GM23248 (cell line): ENCODE measurements at regions not wholly inside any gene's neighbourhood (a gene's known extent, or its start where the extent isn't known, plus 50 kb on each side); places are given as distances from the start of the nearest gene placed in this dataset.

Experiments used
- DNase-seq: peaks from one replicate; pipeline ENCODE4 v3.0.0-alpha.2; 2015
- H2AFZ ChIP-seq: fragments of 200-600 bp; sonication (generic); 2 replicates; pipeline ENCODE4 v1.6.1; 2016; ENCODE audit warnings: antibody characterized with exemption
- H3F3A ChIP-seq: fragments of 200-600 bp; sonication (generic); 2 replicates; pipeline ENCODE4 v1.6.1; 2016; ENCODE audit warnings: mild to moderate bottlenecking, antibody characterized with exemption, mixed run types; ENCODE audit not compliant: insufficient read depth
- H3K27ac ChIP-seq: fragments of 200-600 bp; sonication (generic); 2 replicates; pipeline ENCODE4 v1.5.1; 2016; ENCODE audit warnings: mild to moderate bottlenecking
- H3K27me3 ChIP-seq: fragments of 200-600 bp; sonication (generic); replicated peaks from 2 replicates; pipeline ENCODE4 v1.6.1; 2016; ENCODE audit warnings: mild to moderate bottlenecking; ENCODE audit not compliant: insufficient read depth
- H3K36me3 ChIP-seq: fragments of 200-600 bp; sonication (generic); 2 replicates; pipeline ENCODE4 v1.6.1; 2016; ENCODE audit warnings: low read depth, mild to moderate bottlenecking
- H3K4me1 ChIP-seq: fragments of 200-600 bp; sonication (generic); 2 replicates; pipeline ENCODE4 v1.6.1; 2016; ENCODE audit warnings: mild to moderate bottlenecking; ENCODE audit not compliant: insufficient read depth
- H3K4me2 ChIP-seq: fragments of 200-600 bp; sonication (generic); one replicate; pipeline ENCODE4 v1.6.1; 2016; ENCODE audit warnings: mild to moderate bottlenecking; ENCODE audit not compliant: unreplicated experiment
- H3K4me3 ChIP-seq: fragments of 200-600 bp; sonication (generic); 2 replicates; pipeline ENCODE4 v1.5.1; 2016; ENCODE audit warnings: mild to moderate bottlenecking
- H3K79me2 ChIP-seq: fragments of 200-600 bp; sonication (generic); 2 replicates; pipeline ENCODE4 v1.6.1; 2016; ENCODE audit warnings: mild to moderate bottlenecking; ENCODE audit not compliant: insufficient read depth
- H3K9ac ChIP-seq: fragments of 200-600 bp; sonication (generic); 2 replicates; pipeline ENCODE4 v1.6.1; 2016; ENCODE audit warnings: mild to moderate bottlenecking
- H3K9me2 ChIP-seq: fragments of 200-600 bp; sonication (generic); 2 replicates; pipeline ENCODE4 v1.6.1; 2016; ENCODE audit warnings: mixed run types, mild to moderate bottlenecking, moderate library complexity; ENCODE audit not compliant: insufficient read depth
- H3K9me3 ChIP-seq: fragments of 200-600 bp; sonication (generic); one replicate; pipeline ENCODE4 v1.6.1; 2017; ENCODE audit warnings: low read depth
- H4K20me1 ChIP-seq: fragments of 200-600 bp; sonication (generic); 2 replicates; pipeline ENCODE4 v1.6.0; 2016; ENCODE audit not compliant: insufficient read depth
- EZH2 ChIP-seq: fragments of 200-600 bp; sonication (generic); IDR thresholded peaks from 2 replicates; pipeline ENCODE4 v1.6.1; 2018; ENCODE audit warnings: antibody characterized with exemption, mild to moderate bottlenecking; ENCODE audit not compliant: insufficient read depth, poor library complexity, severe bottlenecking
- EZH2phosphoT487 ChIP-seq: fragments of 200-600 bp; sonication (generic); IDR thresholded peaks from 2 replicates; pipeline ENCODE4 v1.6.1; 2018; ENCODE audit warnings: antibody characterized with exemption, moderate library complexity, mild to moderate bottlenecking, low read depth; ENCODE audit not compliant: insufficient read depth
- WGBS, 2 experiments: methylation state at CpG; one replicate each; pipeline ENCODE4 v1.1.6; 2015 to 2017; ENCODE audit warnings: low lambda C conversion rate in 2 of 2, low coverage in 1 of 2; ENCODE audit errors: missing lambda C conversion rate in 2 of 2; 5-methylcytosine and 5-hydroxymethylcytosine counted together
- in situ Hi-C: fragments of 300-500 bp; cut with MboI; formaldehyde crosslinking; loops from 2 replicates; pipeline ENCODE4 v1.15.0; 2020

- H3K9me3 ChIP-seq = no peaks in the 10 kb centered on the region
- no peaks in the 10 kb centered on the region for H3F3A ChIP-seq
- no peak overlapping the region for H3K27ac ChIP-seq
- no peaks in the 10 kb centered on the region for H3K27me3 ChIP-seq
- H3K36me3 ChIP-seq = no peaks in the 10 kb centered on the region
- no peak for TF ChIP-seq EZH2
- TF ChIP-seq EZH2phosphoT487 = no peak
- no peaks in the 10 kb centered on the region for H3K79me2 ChIP-seq
- in situ Hi-C loops = no loop called here
- H3K4me1 ChIP-seq = no peaks in the 10 kb centered on the region
- H3K9ac ChIP-seq = no peak overlapping the region
- no peak overlapping the region for H3K4me3 ChIP-seq
- no peaks in the 10 kb centered on the region for H3K9me2 ChIP-seq
- H4K20me1 ChIP-seq = no peaks in the 10 kb centered on the region
- H3K4me2 ChIP-seq = no peak overlapping the region
- H2AFZ ChIP-seq = no peak overlapping the region
- 15 to 18% methylated on average over 3 of the region's 3 CpGs for WGBS, 2 experiments
- DNase-seq = no peak
Measured at GRCh38 chr13:65488606-65489005, 1741.5 kb downstream of the PCDH9 start.

- Histone ChIP-seq H3K9me2 (no peaks in the 10 kb centered on the region), H2AFZ (no peak overlapping the region), H3K27ac (no peak overlapping the region), H3K4me2 (no peak overlapping the region), H3K9ac (no peak overlapping the region), H3K4me3 (no peak overlapping the region), H3F3A (no peaks in the 10 kb centered on the region), H4K20me1 (no peaks in the 10 kb centered on the region), H3K79me2 (no peaks in the 10 kb centered on the region), H3K36me3 (no peaks in the 10 kb centered on the region), H3K4me1 (no peaks in the 10 kb centered on the region), H3K9me3 (peaks cover 4% of the 10 kb centered on the region), H3K27me3 (no peaks in the 10 kb centered on the region)
- no peak for TF ChIP-seq EZH2phosphoT487
- TF ChIP-seq EZH2 = no peak
- no peak for DNase-seq
- in situ Hi-C loops = no loop called here
- 0 to 7% methylated on average over 2 of the region's 2 CpGs for WGBS, 2 experiments
Measured at GRCh38 chr13:65479692-65480091, 1750.4 kb downstream of the PCDH9 start.

GRCh38 chr13:65473196-65473595 is 1756.9 kb downstream of the PCDH9 start:
- no peaks in the 10 kb centered on the region for H3F3A ChIP-seq
- H3K36me3 ChIP-seq = no peaks in the 10 kb centered on the region
- no peak overlapping the region for H3K4me2 ChIP-seq
- in situ Hi-C loops = no loop called here
- H3K4me1 ChIP-seq = no peaks in the 10 kb centered on the region
- DNase-seq = no peak
- H3K9me2 ChIP-seq = no peaks in the 10 kb centered on the region
- H3K27me3 ChIP-seq = no peaks in the 10 kb centered on the region
- H3K27ac ChIP-seq = no peak overlapping the region
- H4K20me1 ChIP-seq = no peaks in the 10 kb centered on the region
- H3K79me2 ChIP-seq = no peaks in the 10 kb centered on the region
- H2AFZ ChIP-seq = no peak overlapping the region
- no peak overlapping the region for H3K9ac ChIP-seq
- TF ChIP-seq EZH2phosphoT487 (no peak), EZH2 (no peak)
- 30 to 42% methylated on average over 1 of the region's 1 CpG for WGBS, 2 experiments
- peaks cover 4% of the 10 kb centered on the region for H3K9me3 ChIP-seq
- no peak overlapping the region for H3K4me3 ChIP-seq

- in situ Hi-C loops = no loop called here
- Histone ChIP-seq H3F3A (no peaks in the 10 kb centered on the region), H3K4me1 (no peaks in the 10 kb centered on the region), H3K9ac (no peak overlapping the region), H2AFZ (no peak overlapping the region), H4K20me1 (no peaks in the 10 kb centered on the region), H3K27ac (no peak overlapping the region), H3K4me2 (no peak overlapping the region), H3K4me3 (no peak overlapping the region), H3K9me2 (no peaks in the 10 kb centered on the region), H3K9me3 (peaks cover 4% of the 10 kb centered on the region), H3K79me2 (no peaks in the 10 kb centered on the region), H3K27me3 (no peaks in the 10 kb centered on the region), H3K36me3 (no peaks in the 10 kb centered on the region)
- WGBS, 2 experiments = 6 to 17% methylated on average over 2 of the region's 2 CpGs
- TF ChIP-seq EZH2 = no peak
- TF ChIP-seq EZH2phosphoT487 = no peak
- no peak for DNase-seq
Measured at GRCh38 chr13:65472336-65472735, 1757.8 kb downstream of the PCDH9 start.

- no peak overlapping the region for H3K9ac ChIP-seq
- H3K9me3 ChIP-seq = peaks cover 2% of the 10 kb centered on the region
- no peaks in the 10 kb centered on the region for H3F3A ChIP-seq
- H3K27ac ChIP-seq = no peak overlapping the region
- H3K79me2 ChIP-seq = no peaks in the 10 kb centered on the region
- H3K9me2 ChIP-seq = no peaks in the 10 kb centered on the region
- no peak overlapping the region for H2AFZ ChIP-seq
- H3K27me3 ChIP-seq = no peaks in the 10 kb centered on the region
- H3K4me3 ChIP-seq = no peak overlapping the region
- TF ChIP-seq EZH2phosphoT487 (no peak), EZH2 (no peak)
- no peaks in the 10 kb centered on the region for H4K20me1 ChIP-seq
- no peak for DNase-seq
- no peaks in the 10 kb centered on the region for H3K4me1 ChIP-seq
- H3K4me2 ChIP-seq = no peak overlapping the region
- H3K36me3 ChIP-seq = no peaks in the 10 kb centered on the region
- WGBS, 2 experiments = 2 to 4% methylated on average over 2 of the region's 2 CpGs
- in situ Hi-C loops = no loop called here
Measured at GRCh38 chr13:65470781-65471180, 1759.4 kb downstream of the PCDH9 start.
